Uterus (tissue), 3 donors: ENCODE measurements at regions not wholly inside any gene's neighbourhood (a gene's known extent, or its start where the extent isn't known, plus 50 kb on each side); places are given as distances from the start of the nearest gene placed in this dataset.

Source experiments
- DNase-seq, 2 donors: peaks; one replicate each; pipeline ENCODE4 v3.0.0-alpha.2; 2019 to 2020
- H3K27ac ChIP-seq, 2 donors: fragments of 200-600 bp; sonication (generic); 1 replicate in 1 of 2; 2 replicates in 1 of 2; pipeline ENCODE4 v1.5.1; 2016 to 2018
- H3K27me3 ChIP-seq, 2 donors: fragments of 200-600 bp; sonication (generic); one replicate each; pipeline ENCODE4 v1.5.1; 2018 to 2019; ENCODE audit warnings: control low read depth in 1 of 2
- H3K36me3 ChIP-seq, 2 donors: fragments of 200-600 bp; sonication (generic); one replicate each; pipeline ENCODE4 v1.5.1; 2019; ENCODE audit warnings: control low read depth in 1 of 2
- H3K4me1 ChIP-seq, 2 donors: fragments of 200-600 bp; sonication (generic); one replicate each; pipeline ENCODE4 v1.5.1; 2018 to 2019; ENCODE audit warnings: control low read depth in 1 of 2
- H3K4me3 ChIP-seq, 2 donors: fragments of 200-600 bp; sonication (generic); 1 replicate in 1 of 2; 2 replicates in 1 of 2; pipeline ENCODE4 v1.5.1; 2018 to 2019; ENCODE audit warnings: mild to moderate bottlenecking in 1 of 2
- H3K9me3 ChIP-seq, 2 donors: fragments of 200-600 bp; sonication (generic); one replicate each; pipeline ENCODE4 v1.5.1; 2019; ENCODE audit warnings: control low read depth in 1 of 2
- CTCF ChIP-seq, 4 experiments: fragments of 200-600 bp in 2 of 4; fragments of 450-650 bp in 2 of 4; sonication (generic) in 2 of 4; IDR thresholded peaks; one replicate each; pipeline ENCODE4 v1.5.1; 2016 to 2019; ENCODE audit warnings: antibody characterized with exemption in 4 of 4, mild to moderate bottlenecking in 2 of 4, moderate library complexity in 1 of 4
- POLR2A ChIP-seq, 2 donors: fragments of 450-650 bp; IDR thresholded peaks; one replicate each; pipeline ENCODE4 v1.6.1; 2016; ENCODE audit warnings: antibody characterized with exemption in 2 of 2, mild to moderate bottlenecking in 1 of 2, moderate library complexity in 1 of 2
- intact Hi-C: fragments of 100-400 bp; cut with DNase I; formaldehyde crosslinking; loops from one replicate; pipeline ENCODE4 v1.15.1; 2023; ENCODE audit warnings: low total_unique reads
- donor health status: DM: yes; HTN: yes; CAD: no.

- H3K9me3 ChIP-seq: no peaks in the 10 kb centered on the region
- TF ChIP-seq POLR2A (IDR thresholded peaks at IDR 0.05) (no peak), CTCF (IDR thresholded peaks at IDR 0.05) (no peak)
- H3K27me3 ChIP-seq: no peaks in the 10 kb centered on the region
- no peaks in the 10 kb centered on the region for H3K36me3 ChIP-seq
- H3K4me3 ChIP-seq: no peak overlapping the region
- intact Hi-C loops: no loop called here
- no peak overlapping the region for H3K27ac ChIP-seq
- DNase-seq: no peak
- H3K4me1 ChIP-seq: no peaks in the 10 kb centered on the region
These were observed 73.1 kb upstream of the BARX2 start for GRCh38 chr11:129302386-129303101.

- intact Hi-C loops: no loop called here
These were observed 75.5 kb upstream of the BARX2 start for GRCh38 chr11:129300099-129300498.

GRCh38 chr11:129298988-129299387, 76.7 kb upstream of the BARX2 start:
- no peaks in the 10 kb centered on the region for H3K36me3 ChIP-seq
- TF ChIP-seq POLR2A (IDR thresholded peaks at IDR 0.05) (no peak), CTCF (IDR thresholded peaks at IDR 0.05) (no peak)
- no peak overlapping the region for H3K27ac ChIP-seq
- no peak for DNase-seq
- no peak overlapping the region for H3K4me3 ChIP-seq
- no peaks in the 10 kb centered on the region for H3K27me3 ChIP-seq
- intact Hi-C loops: no loop called here
- no peaks in the 10 kb centered on the region for H3K9me3 ChIP-seq
- no peaks in the 10 kb centered on the region for H3K4me1 ChIP-seq

More at GRCh38 chr11:129300099-129300498, 75.5 kb upstream of the BARX2 start:
- no peaks in the 10 kb centered on the region for H3K4me1 ChIP-seq
- TF ChIP-seq POLR2A (IDR thresholded peaks at IDR 0.05) (no peak), CTCF (IDR thresholded peaks at IDR 0.05) (no peak)
- no peak for DNase-seq
- H3K36me3 ChIP-seq: no peaks in the 10 kb centered on the region
- H3K27me3 ChIP-seq: no peaks in the 10 kb centered on the region
- no peak overlapping the region for H3K27ac ChIP-seq
- no peak overlapping the region for H3K4me3 ChIP-seq
- H3K9me3 ChIP-seq: no peaks in the 10 kb centered on the region

GRCh38 chr11:129295746-129296145, 79.9 kb upstream of the BARX2 start:
- no peak for DNase-seq
- Histone ChIP-seq H3K27me3 (no peaks in the 10 kb centered on the region), H3K4me1 (no peaks in the 10 kb centered on the region), H3K4me3 (no peak overlapping the region), H3K27ac (no peak overlapping the region), H3K9me3 (no peaks in the 10 kb centered on the region), H3K36me3 (no peaks in the 10 kb centered on the region)
- TF ChIP-seq POLR2A (IDR thresholded peaks at IDR 0.05): no peak
- TF ChIP-seq CTCF (IDR thresholded peaks at IDR 0.05): no peak
- intact Hi-C loops: no loop called here

GRCh38 chr11:129292771-129293170, 82.9 kb upstream of the BARX2 start:
- H3K36me3 ChIP-seq: no peaks in the 10 kb centered on the region
- no peaks in the 10 kb centered on the region for H3K9me3 ChIP-seq
- H3K27me3 ChIP-seq: no peaks in the 10 kb centered on the region
- H3K27ac ChIP-seq: no peak overlapping the region
- DNase-seq: no peak
- intact Hi-C loops: no loop called here
- H3K4me1 ChIP-seq: no peaks in the 10 kb centered on the region
- TF ChIP-seq POLR2A (IDR thresholded peaks at IDR 0.05) (no peak), CTCF (IDR thresholded peaks at IDR 0.05) (no peak)
- no peak overlapping the region for H3K4me3 ChIP-seq
